H1 (cell line): ENCODE measurements at regions not wholly inside any gene's neighbourhood (a gene's known extent, or its start where the extent isn't known, plus 50 kb on each side); places are given as distances from the start of the nearest gene placed in this dataset.

Source experiments
- BCL11A ChIP-seq, 2 experiments: IDR thresholded peaks; one replicate each; pipeline ENCODE4 v1.6.1; 2011; ENCODE audit warnings: low read depth in 2 of 2, low read length in 2 of 2, mild to moderate bottlenecking in 2 of 2
- BRCA1 ChIP-seq: IDR thresholded peaks from 2 replicates; pipeline ENCODE4 v1.6.1; 2012; ENCODE audit warnings: low read depth, low read length, improper control_type of control experiment
- CBX8 ChIP-seq: fragments of 300-800, 300-1000 bp; sonication (generic); IDR thresholded peaks from 2 replicates; pipeline ENCODE4 v1.7.1; 2016; ENCODE audit warnings: low read depth, low read length, borderline replicate concordance
- FOSL1 ChIP-seq: IDR thresholded peaks from 2 replicates; pipeline ENCODE4 v1.6.1; 2011; ENCODE audit warnings: mild to moderate bottlenecking, low read depth, low read length, moderate library complexity; ENCODE audit not compliant: insufficient read depth

DNA sequence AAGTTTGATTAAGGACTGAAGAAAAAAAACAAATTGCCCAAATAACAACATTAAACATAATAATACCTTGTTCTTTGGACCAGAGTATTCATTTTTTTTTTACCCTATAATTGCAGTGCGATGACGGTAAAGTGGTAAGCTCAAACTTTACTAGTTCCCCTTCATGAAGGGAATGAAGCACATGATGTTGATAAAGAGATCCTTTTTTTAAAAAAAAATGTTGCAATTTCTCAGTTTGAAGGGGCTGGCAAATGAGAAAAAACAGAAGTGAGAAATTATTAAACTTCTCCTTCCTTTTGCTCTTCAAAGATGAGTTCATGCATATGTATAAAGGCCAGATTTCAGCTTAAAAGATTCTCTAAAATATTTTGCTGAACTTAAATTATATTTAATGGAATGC is 231.7 kb downstream of the C4orf33 start (continued):
- TF ChIP-seq BRCA1: no peak
- TF ChIP-seq BCL11A (IDR thresholded peaks at IDR 0.05; ENCODE audit: low read depth in 2 of 2, low read length in 2 of 2): no peak
- no peak for TF ChIP-seq FOSL1
- TF ChIP-seq CBX8: no peak
